ENCODE measurements at regions not wholly inside any gene's neighbourhood (a gene's known extent, or its start where the extent isn't known, plus 50 kb on each side); places are given as distances from the start of the nearest gene placed in this dataset.

GRCh38 chr3:6264906-6265305 lies 596.0 kb upstream of the GRM7 start:
- intact Hi-C loops (cut with micrococcal nuclease): no loop called here
- H3K9me3 ChIP-seq (replicated peaks; ENCODE audit: control insufficient read depth, insufficient read depth, low read length): no peaks in the 10 kb centered on the region
- no peaks in the 10 kb centered on the region for H3K9me1 ChIP-seq (replicated peaks; ENCODE audit: control insufficient read depth, extremely low read depth, insufficient read depth, low read length)
- no peaks in the 10 kb centered on the region for H4K20me1 ChIP-seq (replicated peaks; ENCODE audit: control insufficient read depth, extremely low read depth, insufficient read depth, low read length)
- no peaks in the 10 kb centered on the region for H3K36me3 ChIP-seq (ENCODE audit: control insufficient read depth in 2 of 2, extremely low read depth in 1 of 2, insufficient read depth in 2 of 2, low read length in 2 of 2)
- H3K79me2 ChIP-seq (ENCODE audit: control insufficient read depth, insufficient read depth, low read length): no peaks in the 10 kb centered on the region
- no peak overlapping the region for H3K4me3 ChIP-seq (replicated peaks in 1 of 3; ENCODE audit: insufficient read depth in 1 of 3, low read depth in 1 of 3, low read length in 3 of 3)
- H3K4me1 ChIP-seq (ENCODE audit: control insufficient read depth, extremely low read depth, insufficient read depth, low read length): no peaks in the 10 kb centered on the region
- no peaks in the 10 kb centered on the region for H3K27me3 ChIP-seq (ENCODE audit: control insufficient read depth in 2 of 2, insufficient read depth in 2 of 2, low read length in 2 of 2)
- H3K9ac ChIP-seq (replicated peaks; ENCODE audit: extremely low read depth, insufficient read depth, low read length): no peak overlapping the region
- BruUV-seq (replicated peaks): no TSS peak
- CTCF ChIA-PET: no interaction called here
- TF ChIP-seq, protein P1, sequence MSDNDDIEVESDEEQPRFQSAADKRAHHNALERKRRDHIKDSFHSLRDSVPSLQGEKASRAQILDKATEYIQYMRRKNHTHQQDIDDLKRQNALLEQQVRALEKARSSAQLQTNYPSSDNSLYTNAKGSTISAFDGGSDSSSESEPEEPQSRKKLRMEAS (IDR thresholded peaks at IDR 0.05; ENCODE audit: insufficient read depth, insufficient read length): no peak
- no peak for TF ChIP-seq POLR2A (IDR thresholded peaks at IDR 0.05; ENCODE audit: low read depth, low read length)
- no peak for TF ChIP-seq EZH2 (IDR thresholded peaks at IDR 0.05; ENCODE audit: borderline replicate concordance, low read depth, low read length, severe bottlenecking)
- TF ChIP-seq MYC (IDR thresholded peaks at IDR 0.05; ENCODE audit: low read depth, low read length): no peak
- no peak for TF ChIP-seq POLR2AphosphoS5 (IDR thresholded peaks at IDR 0.05; ENCODE audit: insufficient read depth, low read depth, low read length)
- TF ChIP-seq JUN (IDR thresholded peaks at IDR 0.05; ENCODE audit: borderline replicate concordance, insufficient read depth, insufficient read length, low read depth): no peak
- TF ChIP-seq GATA2 (IDR thresholded peaks at IDR 0.05; ENCODE audit: insufficient read depth, insufficient read length, low read depth, low read length): no peak
- no peak for TF ChIP-seq FOS (IDR thresholded peaks at IDR 0.05; ENCODE audit: borderline replicate concordance, insufficient read depth, low read length)
- no peak for TF ChIP-seq CTCF (IDR thresholded peaks at IDR 0.05; ENCODE audit: extremely low read depth in 1 of 2, insufficient read depth in 1 of 2, low read depth in 1 of 2, low read length in 2 of 2)
- H2AFZ ChIP-seq (ENCODE audit: low read depth, low read length): no peak overlapping the region
- no peak overlapping the region for H3K4me2 ChIP-seq (ENCODE audit: insufficient read depth, low read length)
- dilution Hi-C loops (cut with MboI; ENCODE audit: extremely low pct_ligation_motif_present, low sequenced_read_pairs): no loop called here
- DNase-seq (ENCODE audit: low read depth, low spot score) (no peak), FAIRE-seq (no peak)
- POLR2A ChIA-PET: no interaction called here
- H3K27ac ChIP-seq (ENCODE audit: insufficient read depth, low read depth, low read length): no peak overlapping the region

All from endothelial cell of umbilical vein (primary cell).